GM21367 (cell line): ENCODE measurements at regions not wholly inside any gene's neighbourhood (a gene's known extent, or its start where the extent isn't known, plus 50 kb on each side); places are given as distances from the start of the nearest gene placed in this dataset.
A peak's percentile ranks its signal among the peaks of the same experiment; 100 is the strongest.
"Not testable (repeated sequence)": the region's sequence is repeated elsewhere in the genome, so short reads cannot be mapped to it uniquely, and the experiment has no call there.

Experiments used
- ATAC-seq: cut with Tn5 transposase; IDR thresholded peaks from one replicate; pipeline ENCODE4 v1.9.1; 2021; ENCODE audit not compliant: unreplicated experiment

DNA sequence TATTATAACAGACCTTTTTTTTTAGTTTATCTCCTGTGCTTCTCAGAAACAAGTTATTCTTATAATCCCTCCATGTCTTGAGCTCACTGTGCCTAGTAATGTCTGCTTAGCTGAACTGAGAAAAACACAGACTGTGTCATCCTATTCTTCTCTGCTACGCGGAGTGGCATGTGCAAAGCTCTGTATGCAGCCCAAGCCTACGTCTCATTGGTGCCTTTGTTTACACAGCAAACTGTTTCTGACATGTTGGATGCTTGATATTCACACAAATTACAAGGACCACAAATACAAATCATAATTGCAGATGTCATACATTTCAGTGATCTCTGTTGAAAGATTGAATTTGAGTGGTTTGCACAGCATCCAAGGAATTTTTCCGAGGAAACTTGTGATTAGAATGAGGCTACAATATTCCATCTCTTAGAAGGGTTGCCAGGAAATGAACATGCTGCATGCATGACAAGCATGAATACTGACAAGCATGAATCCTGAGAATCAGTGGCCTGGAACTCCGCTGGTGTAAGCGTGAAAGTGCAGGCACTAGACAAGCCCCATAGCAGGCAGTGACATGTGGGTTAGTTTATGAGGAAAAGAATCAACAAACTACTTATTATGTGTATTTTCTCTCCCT is 128.4 kb upstream of the SGK1 start:
- no peak for ATAC-seq

DNA sequence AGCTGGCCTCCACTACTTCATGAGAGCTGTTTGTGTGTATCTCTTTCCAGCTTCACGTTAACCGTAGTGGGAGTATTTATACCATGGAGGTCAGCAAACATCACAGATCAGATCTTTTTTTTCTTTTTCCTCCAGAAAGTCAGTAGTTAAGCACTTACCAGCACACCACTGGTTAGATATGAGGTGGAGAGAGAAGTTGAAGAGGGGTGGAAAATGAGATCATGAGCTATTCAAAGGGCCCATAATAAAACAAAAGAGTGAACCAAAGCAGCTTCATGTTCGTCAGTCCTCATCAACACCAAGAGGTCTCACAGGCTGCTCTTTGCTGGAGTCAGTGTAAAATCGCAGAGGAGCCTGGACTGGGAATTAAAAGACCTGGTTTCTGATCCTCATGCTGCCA is 125.1 kb upstream of the SGK1 start:
- no peak for ATAC-seq

DNA sequence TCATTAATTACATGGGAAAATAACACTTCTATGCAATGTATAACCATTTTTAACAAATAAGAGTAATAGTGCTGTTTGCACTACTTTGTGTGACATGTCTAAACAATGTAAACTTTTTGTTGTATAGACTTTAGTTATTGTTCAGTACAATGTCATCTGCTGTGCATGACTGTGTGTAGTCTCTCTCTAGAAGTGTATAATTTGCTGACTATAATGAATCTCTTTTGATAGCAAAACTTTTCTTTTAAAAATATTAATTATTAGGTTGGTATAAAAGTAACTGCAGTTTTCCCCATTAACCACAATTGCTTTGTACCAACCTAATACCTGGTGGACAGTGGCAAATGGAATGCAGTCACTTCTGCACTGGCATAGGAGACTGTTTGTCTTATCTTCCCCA is 124.2 kb upstream of the SGK1 start:
- ATAC-seq, result no peak

GRCh38 chr6:134438837-134439236 is 120.9 kb upstream of the SGK1 start:
- ATAC-seq, result no peak

- ATAC-seq, result no peak
Observed at GRCh38 chr6:134437376-134437775, 119.5 kb upstream of the SGK1 start.

GRCh38 chr6:134436950-134437349 is 119.0 kb upstream of the SGK1 start:
- ATAC-seq, result no peak

GRCh38 chr6:134436281-134436815 is 118.4 kb upstream of the SGK1 start:
- peak; percentile 84 for ATAC-seq

GRCh38 chr6:134435814-134436280 is 117.9 kb upstream of the SGK1 start:
- peak; percentile 21 for ATAC-seq

DNA sequence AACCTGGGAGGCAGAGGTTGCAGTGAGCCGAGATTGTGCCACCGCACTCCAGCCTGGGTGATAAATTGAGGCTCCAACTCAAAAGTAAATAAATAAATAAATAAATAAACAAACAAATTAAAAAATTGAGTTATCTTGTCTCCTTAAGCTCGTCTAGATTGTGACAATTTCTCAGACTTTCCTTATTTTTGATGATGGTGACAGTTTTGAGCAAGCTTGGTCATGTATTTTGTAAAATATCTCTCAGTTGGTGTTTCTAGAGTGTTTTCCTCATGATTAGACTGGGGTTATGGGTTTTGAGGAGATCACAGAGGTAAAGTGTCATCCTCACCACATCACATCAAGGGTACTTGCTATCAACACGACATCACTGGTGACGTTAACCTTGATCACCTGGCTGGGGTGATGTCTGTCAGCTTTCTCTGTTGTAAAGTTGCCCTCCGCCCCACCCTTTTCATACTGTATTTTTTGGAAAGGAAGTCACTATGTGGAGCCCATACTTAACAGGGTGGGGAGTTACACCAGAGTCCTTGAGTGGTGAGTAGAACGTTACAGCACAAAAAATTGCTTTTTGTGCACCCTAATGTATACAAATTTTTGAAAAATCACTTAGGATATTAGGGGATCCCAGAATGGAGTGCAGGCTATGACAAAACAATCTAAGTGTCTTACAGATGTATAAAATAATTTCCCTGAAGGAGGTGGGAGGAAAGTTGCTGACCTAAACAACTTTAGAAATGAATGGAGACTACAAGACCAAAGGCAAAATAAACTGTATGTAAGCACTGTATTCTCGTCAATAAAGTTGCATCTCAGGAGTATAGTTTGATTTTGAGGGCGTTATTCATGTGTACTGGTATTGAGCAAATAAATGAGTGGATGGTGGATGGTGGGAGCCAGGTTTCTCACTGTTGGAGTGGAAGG is 116.4 kb upstream of the SGK1 start:
- no peak for ATAC-seq

- no peak for ATAC-seq
Observed at GRCh38 chr6:134432036-134432435, 114.1 kb upstream of the SGK1 start.

DNA sequence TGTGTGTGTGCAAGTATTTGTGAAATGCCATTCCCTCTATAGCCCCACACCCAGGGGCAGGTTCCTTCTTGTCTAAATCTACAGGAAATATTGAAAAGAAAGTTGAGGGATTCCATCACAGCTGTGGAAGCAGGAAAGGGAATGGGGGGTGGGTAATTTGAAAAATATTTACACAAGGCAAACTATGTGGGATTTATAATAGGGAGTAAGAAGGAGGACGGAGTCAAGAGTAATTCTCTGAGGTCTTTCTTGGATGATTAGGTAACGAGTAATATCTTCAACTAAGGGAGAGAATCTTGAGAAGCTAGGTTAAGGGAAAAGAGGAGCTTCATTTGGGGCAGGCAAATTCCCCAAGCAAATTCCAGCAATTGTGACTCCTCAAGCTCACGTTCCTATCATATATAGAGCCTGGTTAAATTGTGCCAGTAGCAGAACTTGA is 113.5 kb upstream of the SGK1 start:
- ATAC-seq, result no peak

GRCh38 chr6:134429861-134430380 is 112.0 kb upstream of the SGK1 start:
- no peak for ATAC-seq

GRCh38 chr6:134427721-134428120 is 109.8 kb upstream of the SGK1 start:
- ATAC-seq, result no peak

DNA sequence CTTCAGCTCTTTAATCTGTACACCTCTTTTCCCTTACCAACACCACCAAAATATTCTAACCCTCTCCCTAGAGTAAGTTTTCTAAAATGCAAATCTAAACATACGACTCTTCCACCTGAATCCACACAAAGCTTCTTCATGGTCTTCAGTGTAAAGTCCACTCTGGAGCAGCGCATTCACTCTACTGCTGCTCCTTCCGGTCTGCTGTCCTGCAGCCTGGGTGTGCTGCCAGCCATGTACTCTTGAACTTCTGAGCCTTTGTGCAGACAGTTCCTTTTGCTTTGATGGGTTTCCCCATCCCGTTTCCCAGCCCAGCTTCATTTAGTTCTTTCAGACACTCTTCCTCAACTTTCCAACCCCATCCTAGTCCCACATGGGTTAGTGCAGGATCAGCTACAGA is 108.7 kb upstream of the SGK1 start:
- ATAC-seq, result no peak

- ATAC-seq, result not testable (repeated sequence)
Observed at GRCh38 chr6:134425917-134426316, 108.0 kb upstream of the SGK1 start.

GRCh38 chr6:134425513-134425912 is 107.6 kb upstream of the SGK1 start:
- ATAC-seq, result no peak

GRCh38 chr6:134424798-134425170 is 106.9 kb upstream of the SGK1 start:
- ATAC-seq, result no peak

- no peak for ATAC-seq
Observed at GRCh38 chr6:134424165-134424797, 106.4 kb upstream of the SGK1 start.

- no peak for ATAC-seq
Observed at GRCh38 chr6:134422426-134423231, 104.7 kb upstream of the SGK1 start.

DNA sequence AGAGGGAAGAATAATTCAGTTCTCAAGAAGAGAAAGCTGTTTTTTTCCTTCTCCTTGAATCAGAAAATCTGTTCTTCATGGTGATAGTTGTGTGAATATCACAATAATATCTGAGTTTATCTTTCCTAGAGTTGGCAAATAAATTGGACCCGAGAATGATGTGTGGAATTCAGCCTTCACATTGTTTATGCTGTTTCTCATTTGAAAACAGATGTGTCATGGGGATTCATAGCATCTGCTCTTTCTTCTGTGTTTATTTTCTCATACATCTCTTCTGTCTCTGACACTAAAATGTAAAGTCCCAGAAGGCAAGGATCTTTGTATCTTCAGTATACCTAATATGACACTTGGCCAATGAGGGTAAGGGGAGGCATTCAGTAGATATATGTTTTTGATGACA is 103.6 kb upstream of the SGK1 start:
- ATAC-seq, result no peak
